HG02938 (cell line): ENCODE measurements at regions not wholly inside any gene's neighbourhood (a gene's known extent, or its start where the extent isn't known, plus 50 kb on each side); places are given as distances from the start of the nearest gene placed in this dataset.

Experiments
- ATAC-seq: cut with Tn5 transposase; IDR thresholded peaks from one replicate; pipeline ENCODE4 v1.9.1; 2021; ENCODE audit warnings: mild to moderate bottlenecking, moderate library complexity; ENCODE audit not compliant: unreplicated experiment

DNA sequence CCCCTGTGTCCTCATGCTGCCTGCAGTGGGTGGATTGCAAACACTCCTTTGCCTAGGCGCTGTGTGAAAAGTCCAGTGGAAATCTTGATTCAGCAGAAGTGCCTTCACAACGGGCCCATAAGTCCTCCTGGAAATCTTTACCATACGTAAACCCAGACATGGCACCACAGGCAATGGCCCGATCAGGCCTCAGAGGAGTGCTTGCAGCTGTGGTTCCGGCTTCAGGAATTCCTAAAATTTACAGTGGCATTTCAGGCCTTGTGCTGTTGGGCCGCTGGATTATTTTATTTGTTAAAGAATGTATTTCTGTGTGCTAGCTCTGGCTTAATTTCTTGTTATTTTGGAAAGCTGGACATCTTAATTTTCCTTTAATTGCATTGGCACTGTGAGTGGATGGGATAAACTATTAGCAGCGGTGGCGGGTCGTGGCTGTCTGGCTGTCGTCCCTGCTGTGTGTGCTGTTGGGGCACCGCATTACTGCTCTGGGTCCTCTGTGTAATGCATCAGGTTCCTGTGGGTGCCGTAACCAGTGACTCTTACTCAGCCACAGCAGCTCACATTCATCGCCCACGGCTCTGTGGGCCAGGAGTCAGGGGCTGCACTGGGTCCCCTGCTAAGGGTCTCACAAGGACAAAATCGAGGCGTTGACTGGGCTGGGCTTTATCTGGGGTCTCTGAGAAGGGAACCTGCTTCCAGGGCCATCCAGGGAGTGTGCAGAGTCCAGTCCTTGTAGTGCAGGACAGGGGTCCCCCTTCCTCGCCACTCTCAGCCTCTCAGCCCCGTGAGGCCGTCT is 73.1 kb downstream of the RTP5 start:
- ATAC-seq: no peak

DNA sequence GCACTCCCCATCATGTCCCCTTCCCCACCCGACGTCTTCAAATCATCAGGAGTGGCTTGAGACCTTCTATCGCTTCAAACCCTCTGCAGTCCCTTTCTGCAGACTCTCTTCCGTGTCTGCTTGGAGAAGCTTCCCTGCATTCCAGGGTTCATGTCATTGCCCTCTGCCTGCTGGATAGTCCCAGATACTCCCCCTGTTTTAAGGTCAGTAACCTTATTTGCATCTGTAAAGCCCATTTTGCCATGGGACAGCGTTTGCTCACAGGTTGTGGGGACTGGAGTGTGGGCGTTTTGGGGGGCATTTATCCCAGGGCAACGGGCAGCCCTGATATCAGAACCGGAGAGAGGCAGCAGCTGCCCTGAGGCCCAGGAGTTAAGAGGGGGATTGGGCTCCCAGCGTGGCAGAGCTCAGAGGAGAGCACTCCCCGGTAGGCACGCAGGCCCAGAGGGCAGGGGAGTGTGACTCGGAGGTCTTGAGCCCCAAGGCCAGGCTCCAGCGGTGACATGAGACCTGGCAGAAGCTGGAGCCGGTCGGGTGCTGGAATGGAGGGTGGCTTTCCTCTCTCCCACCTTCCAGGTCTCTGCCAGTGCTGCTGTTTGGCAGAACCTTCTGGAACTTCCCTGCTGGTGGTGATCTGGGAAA is 73.8 kb downstream of the RTP5 start:
- no peak for ATAC-seq

DNA sequence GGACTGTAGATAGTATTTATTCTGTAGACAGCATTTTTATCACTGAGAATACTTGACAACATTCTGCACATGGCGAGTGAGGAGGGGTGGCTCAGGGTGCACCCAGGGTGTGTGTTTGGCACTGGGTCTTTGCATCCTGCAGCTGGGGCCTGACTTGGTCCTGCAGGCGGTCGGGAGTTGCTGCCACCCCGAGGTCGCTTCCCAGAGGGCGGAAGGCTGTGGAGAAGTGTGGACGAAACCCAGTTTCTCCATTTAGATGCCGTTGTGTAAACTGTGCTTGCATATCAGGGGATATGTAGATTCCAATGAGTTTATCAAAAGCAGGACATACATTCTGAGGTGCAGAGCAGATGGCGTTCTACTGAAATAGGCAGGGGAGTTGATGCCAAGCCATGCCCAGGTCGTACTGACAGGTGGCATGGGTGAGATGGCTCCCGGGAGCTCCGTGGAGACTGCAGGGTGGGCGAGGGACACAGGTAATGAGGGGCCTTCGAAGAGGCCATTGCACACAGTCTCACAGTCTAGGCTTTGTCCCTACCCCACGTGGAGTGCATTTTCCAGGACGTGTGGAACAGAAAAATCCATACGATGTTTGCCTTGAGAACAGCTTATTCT is 74.5 kb downstream of the RTP5 start:
- no peak for ATAC-seq

DNA sequence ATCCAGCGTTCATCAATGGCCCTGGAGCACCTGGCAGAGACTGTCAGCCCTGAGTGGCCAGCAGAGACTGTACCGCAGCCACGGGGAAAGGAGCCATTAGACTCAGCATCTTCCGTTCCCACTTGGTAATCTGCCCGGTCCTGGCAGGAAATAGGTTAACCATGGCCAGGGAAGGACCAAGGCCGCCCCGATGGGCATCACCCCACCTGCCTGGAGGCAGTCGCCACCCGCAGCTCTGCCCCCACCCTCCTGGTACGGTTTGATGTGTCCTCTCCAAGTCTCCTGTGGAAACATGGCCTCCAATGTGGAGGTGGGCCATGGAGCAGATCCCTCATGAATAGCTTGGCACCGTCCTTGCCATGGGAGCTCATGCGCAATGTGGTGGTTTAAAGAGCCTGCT is 75.3 kb downstream of the RTP5 start:
- ATAC-seq: no peak

- ATAC-seq: no peak
Measured at GRCh38 chr2:241945311-241945710, 75.8 kb downstream of the RTP5 start.

DNA sequence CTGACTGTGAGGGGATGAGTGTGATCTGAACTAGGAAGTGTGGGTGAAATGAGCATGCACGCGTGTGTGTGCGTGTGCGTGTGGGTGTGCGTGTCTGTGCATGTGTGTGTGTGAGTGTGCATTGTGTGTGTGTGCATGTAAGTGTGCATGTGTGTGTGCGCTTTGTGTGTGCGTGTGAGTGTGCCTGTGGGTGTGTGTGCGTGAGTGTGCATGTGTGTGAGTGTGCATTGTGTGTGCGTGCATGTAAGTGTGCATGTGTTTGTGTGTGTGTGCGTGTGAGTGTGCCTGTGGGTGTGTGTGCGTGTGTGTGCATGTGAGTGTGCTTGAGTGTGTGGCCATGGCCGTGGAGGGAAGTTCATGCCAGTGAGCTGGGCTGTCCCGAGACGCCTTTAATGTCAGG is 76.3 kb downstream of the RTP5 start:
- no peak for ATAC-seq

DNA sequence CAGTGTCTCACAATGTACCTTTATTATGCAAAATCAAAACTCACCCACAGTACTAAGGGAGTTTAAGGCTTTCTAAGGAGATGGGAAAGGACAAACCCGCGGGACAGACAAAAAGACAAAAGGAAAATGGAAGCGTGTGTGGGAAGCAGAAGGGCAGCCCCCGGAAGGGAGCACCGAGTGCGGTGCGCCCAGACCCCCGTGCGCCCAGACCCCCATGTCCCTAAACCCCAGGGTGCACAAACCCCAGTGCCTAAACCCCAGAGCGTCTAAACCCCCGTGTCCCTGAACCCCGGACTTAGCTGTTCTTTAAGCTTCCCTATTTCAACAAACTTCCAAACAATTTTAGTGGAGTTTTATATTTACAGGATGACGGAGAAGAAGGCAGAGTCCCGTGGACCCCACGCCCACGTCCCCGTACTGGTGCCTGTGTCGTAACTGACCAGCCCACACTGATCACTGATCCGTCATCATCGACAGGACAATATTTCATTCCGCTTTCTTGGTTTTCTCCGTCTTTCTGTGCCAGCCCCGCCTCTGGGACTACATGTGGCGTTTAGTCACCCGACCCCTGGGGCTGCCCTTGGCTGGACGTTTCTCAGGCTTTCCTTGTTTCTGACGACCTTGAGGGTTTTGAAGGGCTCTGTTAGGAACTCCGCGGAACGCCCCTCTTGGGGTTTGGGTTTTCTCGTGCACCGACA is 76.9 kb downstream of the RTP5 start:
- no peak for ATAC-seq

- no peak for ATAC-seq
Measured at GRCh38 chr2:241947004-241947350, 77.4 kb downstream of the RTP5 start.

DNA sequence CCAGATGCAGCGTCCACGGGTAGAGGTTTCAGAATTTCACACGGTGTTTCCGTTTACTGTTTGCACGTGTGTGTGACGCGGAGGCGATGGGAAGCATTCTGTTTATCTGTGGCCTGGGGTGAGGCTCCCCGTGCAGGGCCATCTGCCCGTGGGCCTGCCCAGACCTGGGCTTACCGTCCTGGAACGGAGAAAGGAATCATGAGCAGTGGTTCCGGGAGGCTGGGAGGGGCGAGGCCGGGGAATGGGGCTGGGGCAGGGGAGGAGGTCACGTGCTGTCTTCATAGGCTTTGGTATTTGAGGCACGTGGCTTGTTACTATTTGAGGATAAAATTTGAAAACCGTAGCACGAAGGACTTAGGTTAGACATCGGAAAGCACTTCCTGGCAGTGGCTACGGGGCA is 77.9 kb downstream of the RTP5 start:
- no peak for ATAC-seq

DNA sequence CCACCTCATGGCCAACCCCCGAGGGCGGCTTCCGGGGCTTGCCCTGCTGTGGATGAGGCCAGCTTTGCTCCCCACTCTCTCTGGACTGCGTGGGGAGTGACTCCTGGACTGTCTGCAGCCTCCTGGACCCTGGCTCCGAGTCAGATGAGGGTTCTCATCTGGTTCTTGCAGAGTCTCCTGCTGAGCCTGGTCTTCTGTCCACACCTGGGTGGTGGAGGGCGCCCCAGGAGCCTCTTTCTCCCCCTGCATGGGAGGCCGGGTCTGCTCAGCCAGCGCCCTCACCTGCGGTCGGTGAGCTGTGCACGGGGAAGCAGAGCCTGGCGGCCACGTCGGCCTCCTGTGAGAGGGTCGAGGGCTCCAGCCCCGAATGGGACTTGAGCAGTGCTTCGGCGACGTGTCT is 78.3 kb downstream of the RTP5 start:
- no peak for ATAC-seq

GRCh38 chr2:241948299-241948897 is 78.9 kb downstream of the RTP5 start:
- ATAC-seq: no peak

DNA sequence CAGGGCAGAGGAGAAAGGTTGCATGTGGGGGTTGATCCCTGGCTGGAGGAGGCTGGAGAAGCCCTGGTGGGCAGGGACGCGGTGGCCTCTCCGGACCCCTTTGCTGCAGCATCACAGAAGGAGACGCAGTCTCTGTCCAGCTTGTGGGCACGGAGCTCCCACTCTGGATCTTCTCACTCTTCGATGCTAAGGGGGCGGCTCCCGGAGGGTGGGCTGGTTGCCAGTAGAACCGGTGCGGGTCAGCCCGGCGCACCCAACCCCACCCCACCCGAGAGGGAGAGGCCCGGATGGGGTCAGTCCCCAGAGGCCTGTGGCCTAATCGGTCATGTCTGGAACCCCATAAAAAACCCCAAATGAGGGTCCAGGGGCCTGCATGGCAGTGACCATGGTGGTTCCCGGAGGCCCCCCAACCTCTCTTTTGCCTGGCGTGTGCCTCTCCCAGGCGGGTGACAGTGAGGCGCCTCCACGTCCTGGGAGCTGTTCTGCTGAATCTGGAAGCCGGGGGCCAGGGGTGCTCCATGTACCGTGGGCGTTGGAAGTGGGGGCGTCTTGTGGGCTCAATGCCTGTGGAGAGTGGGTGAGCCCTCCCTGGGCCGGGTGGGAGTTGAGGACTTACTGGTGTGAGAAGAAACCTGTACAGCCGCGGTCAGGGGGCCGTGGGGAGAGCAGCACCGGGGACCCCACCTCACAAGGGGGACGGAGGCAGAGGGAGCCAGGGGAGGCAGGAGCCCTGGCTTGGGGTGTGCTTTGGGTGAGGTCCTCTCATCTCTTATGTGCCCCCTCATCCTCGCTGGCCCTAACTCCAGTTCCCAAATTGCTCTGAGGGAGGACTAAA is 79.6 kb downstream of the RTP5 start:
- ATAC-seq: no peak

DNA sequence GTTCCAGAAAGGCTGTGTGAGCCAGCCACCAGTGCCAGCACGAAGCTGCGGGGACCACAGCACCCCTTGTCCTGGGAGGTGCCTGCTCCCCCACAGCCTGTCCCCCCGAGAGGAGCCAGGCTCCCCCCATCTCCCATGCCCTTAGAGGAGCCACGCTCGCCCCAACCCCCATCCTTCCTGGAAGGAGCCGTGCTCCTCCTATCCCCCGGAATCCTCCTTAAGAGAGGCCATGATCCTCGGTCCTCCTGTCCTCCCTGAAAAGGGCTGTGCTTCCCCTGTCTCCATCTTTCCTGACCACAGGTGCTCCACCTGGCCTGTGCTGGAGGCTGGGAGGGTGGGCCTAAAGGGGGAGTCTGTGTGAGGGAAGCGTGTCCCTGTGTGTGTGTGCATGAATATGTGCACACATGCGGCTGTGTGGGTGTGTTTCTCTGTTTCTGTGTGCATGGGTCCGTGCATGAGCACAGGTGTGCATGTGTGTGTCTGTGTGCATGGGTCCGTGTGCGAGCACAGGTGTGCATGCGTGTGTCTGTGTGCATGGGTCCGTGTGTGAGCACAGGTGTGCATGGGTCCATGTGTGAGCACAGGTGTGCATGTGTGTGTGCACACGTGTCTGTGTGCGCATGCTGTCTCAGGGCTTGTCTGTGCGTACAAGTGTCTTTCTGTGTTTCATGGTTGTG is 80.3 kb downstream of the RTP5 start:
- ATAC-seq: no peak

DNA sequence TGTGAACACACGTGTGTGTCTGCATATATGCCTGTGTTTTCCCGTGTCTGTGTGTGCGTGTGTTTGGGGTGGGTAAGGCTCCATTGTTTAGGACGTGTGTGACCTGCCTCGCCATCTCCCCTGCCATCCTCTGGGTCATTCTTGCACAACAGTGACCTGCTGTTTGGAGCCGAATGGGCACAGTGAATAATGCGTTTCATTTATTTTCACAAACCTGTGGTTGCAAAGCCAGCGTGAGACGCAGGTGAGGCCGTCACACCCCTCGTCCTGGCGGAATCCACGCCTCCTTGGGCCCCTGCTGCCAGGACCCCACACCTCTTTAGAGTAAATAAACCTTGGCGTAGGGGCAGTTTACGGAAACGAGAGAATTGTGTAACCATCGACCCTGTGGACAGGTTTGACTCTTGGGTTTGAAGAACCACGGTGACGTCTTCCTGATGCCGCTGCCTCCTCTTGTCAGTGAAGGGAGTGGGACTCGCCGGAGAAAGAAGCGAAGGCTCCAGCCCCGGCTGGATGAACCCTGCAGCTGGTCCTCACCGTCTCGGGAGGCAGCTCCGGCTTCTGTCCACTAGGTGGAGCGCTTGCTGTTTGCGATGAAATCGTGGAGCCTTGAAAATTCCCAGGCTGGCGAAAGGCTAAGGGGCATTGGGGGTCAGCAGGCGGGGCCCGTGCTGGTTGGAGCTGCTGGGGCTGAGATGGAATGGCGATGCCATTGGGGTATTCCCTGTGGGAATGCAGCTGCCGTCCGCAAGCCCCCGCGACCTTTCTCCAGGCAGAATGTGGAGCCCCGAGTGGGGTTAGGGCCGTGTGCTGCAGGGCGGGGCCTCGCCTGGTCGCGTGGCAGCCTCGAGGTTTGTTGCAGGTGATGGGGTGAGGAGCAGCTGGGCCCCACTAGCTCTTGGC is 81.1 kb downstream of the RTP5 start:
- ATAC-seq: no peak

DNA sequence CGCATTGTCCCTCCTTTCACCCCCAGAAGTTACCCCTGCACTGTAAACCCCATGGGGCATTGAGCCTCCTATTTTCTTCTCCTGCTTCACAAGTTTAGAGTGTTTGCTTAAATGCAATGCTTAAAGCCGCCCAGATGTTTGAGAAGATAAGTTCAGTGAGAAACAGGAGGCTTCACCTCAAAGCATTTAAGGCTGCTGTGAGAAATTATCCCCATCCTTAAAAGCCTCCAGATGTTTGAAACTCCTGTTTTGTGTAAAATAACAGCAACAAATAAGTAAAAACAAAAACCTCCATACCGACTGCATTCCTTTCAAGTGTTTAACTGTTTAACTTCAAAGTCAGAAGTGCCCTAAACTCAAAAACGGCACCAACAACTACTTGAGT is 81.8 kb downstream of the RTP5 start:
- no peak for ATAC-seq

- no peak for ATAC-seq
Measured at GRCh38 chr2:241951920-241952319, 82.4 kb downstream of the RTP5 start.

GRCh38 chr2:241952816-241953215 is 83.3 kb downstream of the RTP5 start:
- ATAC-seq: no peak

GRCh38 chr2:241953324-241953928 is 83.9 kb downstream of the RTP5 start:
- no peak for ATAC-seq
